GM19025 (cell line): ENCODE measurements at regions not wholly inside any gene's neighbourhood (a gene's known extent, or its start where the extent isn't known, plus 50 kb on each side); places are given as distances from the start of the nearest gene placed in this dataset.
A peak's percentile ranks its signal among the peaks of the same experiment; 100 is the strongest.
"Not testable (repeated sequence)": the region's sequence is repeated elsewhere in the genome, so short reads cannot be mapped to it uniquely, and the experiment has no call there.

ENCODE experiments used
- ATAC-seq: cut with Tn5 transposase; IDR thresholded peaks from one replicate; pipeline ENCODE4 v1.9.1; 2021; ENCODE audit warnings: mild to moderate bottlenecking, low read depth, moderate library complexity; ENCODE audit not compliant: unreplicated experiment

DNA sequence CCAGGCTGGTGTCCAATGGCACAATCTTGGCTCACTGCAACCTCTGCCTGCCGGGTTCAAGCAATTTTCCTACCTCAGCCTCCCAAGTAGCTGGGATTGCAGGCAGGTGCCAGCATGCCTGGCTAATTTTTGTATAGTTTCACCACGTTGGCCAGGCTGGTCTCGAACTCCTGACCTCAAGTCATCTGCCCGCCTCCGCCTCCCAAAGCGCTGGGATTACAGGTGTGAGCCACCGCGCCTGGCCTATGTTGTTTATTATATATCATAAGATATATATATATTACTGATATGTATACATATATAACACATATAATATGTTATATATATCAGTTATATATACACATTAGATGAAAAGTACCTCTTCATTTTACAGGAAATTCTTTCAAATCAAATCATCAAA lies 914.7 kb downstream of the FOXD4L5 start:
- ATAC-seq: not testable (repeated sequence)

DNA sequence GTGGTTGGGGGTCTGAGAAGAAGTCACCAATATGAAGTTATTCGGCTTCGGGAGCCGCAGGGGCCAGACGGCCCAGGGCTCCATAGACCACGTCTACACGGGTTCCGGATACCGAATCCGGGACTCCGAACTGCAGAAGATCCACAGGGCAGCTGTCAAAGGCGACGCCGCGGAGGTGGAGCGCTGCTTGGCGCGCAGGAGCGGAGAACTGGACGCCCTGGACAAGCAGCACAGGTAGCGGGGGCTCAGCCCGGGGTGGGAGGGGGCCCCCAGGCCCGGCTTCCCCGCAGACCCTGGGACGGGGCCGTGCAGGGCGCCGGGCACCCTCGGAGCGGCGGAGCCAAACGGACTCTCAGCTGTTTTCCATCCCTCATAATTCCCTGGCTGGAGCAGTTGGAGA lies 915.4 kb downstream of the FOXD4L5 start:
- ATAC-seq: not testable (repeated sequence)

DNA sequence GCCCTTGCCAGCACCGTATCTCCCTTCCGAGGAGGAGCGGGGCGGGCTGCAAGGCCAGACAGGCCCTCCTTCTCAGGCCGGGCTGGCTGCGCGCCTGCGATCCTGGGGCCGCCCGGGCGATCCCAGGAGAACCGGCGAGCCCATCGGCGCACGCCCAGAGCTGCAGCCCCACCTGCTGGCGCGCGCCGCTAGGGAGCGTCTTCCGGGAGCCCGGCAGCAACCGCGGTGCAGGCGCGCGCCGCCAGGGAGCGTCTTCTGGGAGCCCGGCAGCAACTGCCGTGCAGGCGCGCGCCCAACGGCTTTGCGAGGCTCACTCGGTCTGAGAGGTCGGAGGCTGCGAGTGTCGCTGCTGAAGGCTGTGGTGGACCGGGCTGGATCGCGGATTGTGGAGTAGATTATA lies 915.9 kb downstream of the FOXD4L5 start:
- ATAC-seq: peak; percentile 100

DNA sequence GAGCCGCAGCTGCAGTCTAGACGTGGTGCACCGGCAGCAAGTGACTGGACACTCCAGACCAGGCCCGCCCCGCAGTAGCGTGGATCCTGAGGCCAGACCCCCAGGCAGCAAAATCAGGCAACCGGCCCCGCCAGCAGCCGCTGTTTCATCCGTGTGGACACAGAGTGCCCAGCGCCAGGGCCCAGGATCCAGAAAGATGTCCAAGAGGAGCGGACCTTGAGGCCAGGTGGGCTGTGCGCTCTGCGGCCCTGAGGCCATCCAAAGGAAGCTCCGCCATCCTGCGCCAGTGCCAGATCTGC lies 916.4 kb downstream of the FOXD4L5 start:
- not testable (repeated sequence) for ATAC-seq

DNA sequence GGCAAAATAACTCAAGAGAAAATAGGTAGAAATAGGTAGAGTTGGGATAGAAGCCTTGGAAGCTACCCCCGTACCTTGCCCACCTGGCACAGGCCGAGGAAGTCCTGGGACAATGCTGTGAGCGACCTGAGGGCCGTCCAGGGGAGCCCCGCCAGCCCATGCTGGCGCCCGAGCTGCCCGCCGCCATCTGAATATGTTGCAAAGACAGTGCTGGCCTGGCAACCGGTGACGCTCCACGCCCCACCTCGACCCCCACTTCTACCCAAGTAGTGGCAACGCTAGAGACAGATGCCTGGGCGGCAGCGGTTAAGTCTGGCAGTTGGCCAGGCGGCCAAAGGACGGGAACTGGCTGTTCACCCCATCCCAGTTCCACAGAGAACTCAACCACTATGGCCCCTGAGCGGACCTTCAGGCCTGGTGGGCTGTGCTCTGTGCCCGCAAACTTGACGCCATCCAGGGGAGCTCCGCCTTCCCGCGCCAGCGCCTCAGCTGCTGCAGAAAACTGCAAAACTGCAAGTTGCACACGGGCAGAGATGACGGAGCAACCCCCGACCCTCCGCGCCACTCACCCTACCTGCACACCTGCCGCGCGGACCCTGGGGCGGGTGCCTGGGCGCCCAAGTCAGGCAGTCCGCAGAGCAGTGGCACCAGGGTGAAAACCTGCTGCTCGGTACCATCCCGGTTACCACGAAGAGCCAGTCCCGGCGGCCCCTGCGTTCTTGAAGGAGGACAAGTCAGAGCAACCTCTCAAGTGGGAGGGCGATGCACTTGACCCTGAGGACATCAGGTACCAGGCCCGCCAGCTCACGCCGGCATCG lies 917.0 kb downstream of the FOXD4L5 start:
- not testable (repeated sequence) for ATAC-seq
